ENCODE measurements at regions not wholly inside any gene's neighbourhood (a gene's known extent, or its start where the extent isn't known, plus 50 kb on each side); places are given as distances from the start of the nearest gene placed in this dataset.

DNA sequence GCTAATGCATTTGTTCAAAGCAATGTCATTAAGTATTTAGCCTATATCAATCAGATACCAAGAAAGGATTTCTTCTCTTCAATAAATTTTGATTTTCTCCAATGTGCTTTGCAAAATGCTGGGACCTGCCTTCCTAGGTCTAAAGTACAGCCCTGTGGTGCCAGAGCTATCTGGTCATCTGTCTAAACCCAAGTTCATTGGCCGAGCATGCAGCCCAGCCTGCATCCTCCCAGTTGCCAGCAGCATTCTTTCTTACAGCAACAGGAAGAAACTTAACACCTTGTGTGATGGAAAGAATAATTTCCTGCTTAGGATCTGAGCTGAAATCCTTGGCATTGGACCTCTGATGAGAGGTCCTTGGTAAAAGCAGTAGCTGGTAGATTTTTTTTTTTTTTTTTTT lies 310.0 kb downstream of the RBM26 start:
- ATAC-seq = no peak
- Histone ChIP-seq H3K9me3 (ENCODE audit: control insufficient read depth, insufficient read depth, low read depth, low read length) (no peaks in the 10 kb centered on the region), H3K27me3 (ENCODE audit: control insufficient read depth, insufficient read depth, low read length) (no peaks in the 10 kb centered on the region), H3K27ac (ENCODE audit: low read length) (no peak overlapping the region), H3K4me1 (ENCODE audit: control insufficient read depth, insufficient read depth, low read length) (no peaks in the 10 kb centered on the region), H3K36me3 (ENCODE audit: control insufficient read depth, insufficient read depth, low read length) (no peaks in the 10 kb centered on the region), H3K4me3 (ENCODE audit: low read depth in 2 of 2, low read length in 2 of 2) (no peak overlapping the region)
- no TSS peak for BruUV-seq (replicated peaks)
- intact Hi-C loops (cut with micrococcal nuclease; ENCODE audit: unreplicated experiment) (no loop called here), in situ Hi-C loops (cut with HindIII; ENCODE audit: low pct_unique_long_range_greater_than_20kb, low sequenced_read_pairs) (no loop called here)
- TF ChIP-seq POLR2AphosphoS5 (IDR thresholded peaks at IDR 0.05; ENCODE audit: low read depth, low read length) = no peak
- no peak for TF ChIP-seq SIN3A (IDR thresholded peaks at IDR 0.05; ENCODE audit: borderline replicate concordance, insufficient read depth, low read depth, low read length)
- ChIA-PET CTCF (no interaction called here), POLR2A (no interaction called here)
- no peak for DNase-seq (ENCODE audit: low read depth, low spot score)

- no peaks in the 10 kb centered on the region for H3K27me3 ChIP-seq (ENCODE audit: control insufficient read depth, insufficient read depth, low read length)
- ChIA-PET POLR2A (no interaction called here), CTCF (no interaction called here)
- H3K27ac ChIP-seq (ENCODE audit: low read length) = no peak overlapping the region
- BruUV-seq (replicated peaks) = no TSS peak
- H3K9me3 ChIP-seq (ENCODE audit: control insufficient read depth, insufficient read depth, low read depth, low read length) = no peaks in the 10 kb centered on the region
- no peaks in the 10 kb centered on the region for H3K36me3 ChIP-seq (ENCODE audit: control insufficient read depth, insufficient read depth, low read length)
- no peak for ATAC-seq
- H3K4me1 ChIP-seq (ENCODE audit: control insufficient read depth, insufficient read depth, low read length) = no peaks in the 10 kb centered on the region
- DNase-seq (ENCODE audit: low read depth, low spot score) = no peak
- in situ Hi-C loops (cut with HindIII; ENCODE audit: low pct_unique_long_range_greater_than_20kb, low sequenced_read_pairs) = no loop called here
- TF ChIP-seq CTCF (IDR thresholded peaks at IDR 0.05) (no peak), TCF7L2 (IDR thresholded peaks at IDR 0.05; ENCODE audit: low read depth, low read length) (no peak), REST (IDR thresholded peaks at IDR 0.05; ENCODE audit: insufficient read depth in 1 of 2, low read depth in 2 of 2, low read length in 1 of 2) (no peak), POLR2AphosphoS5 (IDR thresholded peaks at IDR 0.05; ENCODE audit: low read depth, low read length) (no peak), SIN3A (IDR thresholded peaks at IDR 0.05; ENCODE audit: borderline replicate concordance, insufficient read depth, low read depth, low read length) (no peak)
- H3K4me3 ChIP-seq (ENCODE audit: low read depth in 2 of 2, low read length in 2 of 2) = no peak overlapping the region
- intact Hi-C loops (cut with micrococcal nuclease; ENCODE audit: unreplicated experiment) = no loop called here
Measured at GRCh38 chr13:79090552-79091124, 315.4 kb downstream of the RBM26 start.

DNA sequence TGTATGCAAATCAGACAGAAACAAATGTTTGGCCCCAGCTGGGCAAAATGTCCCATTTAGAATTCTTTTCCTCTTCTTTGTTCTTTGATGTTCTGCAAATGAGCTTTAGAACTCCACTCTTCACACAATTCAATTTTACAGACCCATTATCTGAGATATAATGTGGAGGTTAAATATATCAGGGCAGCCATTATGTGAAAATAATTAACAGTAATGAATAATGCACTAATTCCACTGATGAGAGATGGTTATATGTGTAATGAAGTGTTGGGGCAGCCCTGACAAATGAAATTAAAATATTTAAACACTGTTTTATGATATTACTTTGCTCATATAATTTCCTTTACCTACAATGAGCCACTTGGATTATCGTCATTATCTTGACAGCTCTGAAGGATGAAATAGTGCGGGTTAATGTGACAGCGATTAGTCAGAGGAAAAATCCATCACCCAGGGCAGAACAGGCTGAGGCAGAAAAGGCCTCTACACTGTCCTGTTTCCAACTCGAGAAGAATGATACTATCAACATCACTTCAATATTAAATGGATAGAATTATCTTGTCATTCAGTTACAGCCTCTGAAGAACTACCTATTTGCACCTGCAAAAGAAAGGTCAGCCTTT lies 321.1 kb downstream of the RBM26 start:
- ChIA-PET POLR2A (no interaction called here), CTCF (no interaction called here)
- Histone ChIP-seq H3K27me3 (ENCODE audit: control insufficient read depth, insufficient read depth, low read length) (no peaks in the 10 kb centered on the region), H3K4me3 (ENCODE audit: low read depth in 2 of 2, low read length in 2 of 2) (no peak overlapping the region), H3K27ac (ENCODE audit: low read length) (no peak overlapping the region), H3K36me3 (ENCODE audit: control insufficient read depth, insufficient read depth, low read length) (no peaks in the 10 kb centered on the region), H3K9me3 (ENCODE audit: control insufficient read depth, insufficient read depth, low read depth, low read length) (no peaks in the 10 kb centered on the region), H3K4me1 (ENCODE audit: control insufficient read depth, insufficient read depth, low read length) (no peaks in the 10 kb centered on the region)
- no peak for DNase-seq (ENCODE audit: low read depth, low spot score)
- in situ Hi-C loops (cut with HindIII; ENCODE audit: low pct_unique_long_range_greater_than_20kb, low sequenced_read_pairs) (no loop called here), intact Hi-C loops (cut with micrococcal nuclease; ENCODE audit: unreplicated experiment) (no loop called here)
- TF ChIP-seq SIN3A (IDR thresholded peaks at IDR 0.05; ENCODE audit: borderline replicate concordance, insufficient read depth, low read depth, low read length) = no peak
- TF ChIP-seq POLR2AphosphoS5 (IDR thresholded peaks at IDR 0.05; ENCODE audit: low read depth, low read length) = no peak
- TF ChIP-seq REST (IDR thresholded peaks at IDR 0.05; ENCODE audit: insufficient read depth in 1 of 2, low read depth in 2 of 2, low read length in 1 of 2) = no peak
- TF ChIP-seq TCF7L2 (IDR thresholded peaks at IDR 0.05; ENCODE audit: low read depth, low read length) = no peak
- no TSS peak for BruUV-seq (replicated peaks)
- ATAC-seq = no peak

Measured in Panc1 (cell line).